Esophagus muscularis mucosa (tissue), 3 donors: ENCODE measurements at regions not wholly inside any gene's neighbourhood (a gene's known extent, or its start where the extent isn't known, plus 50 kb on each side); places are given as distances from the start of the nearest gene placed in this dataset.

Source experiments
- CTCF ChIP-seq, 3 experiments: fragments of 200-600 bp in 2 of 3; fragments of 450-650 bp in 1 of 3; sonication (generic) in 2 of 3; IDR thresholded peaks; one replicate each; pipeline ENCODE4 v1.5.1; 2017 to 2019; ENCODE audit warnings: antibody characterized with exemption in 3 of 3, mild to moderate bottlenecking in 2 of 3, moderate library complexity in 1 of 3
- POLR2AphosphoS5 ChIP-seq, 2 donors: sonication (generic); formaldehyde crosslinking; IDR thresholded peaks; one replicate each; pipeline ENCODE4 v1.6.1; 2017; ENCODE audit warnings: antibody characterized with exemption in 2 of 2

GRCh38 chr3:176820764-176821163 is 376.5 kb downstream of the TBL1XR1 start:
- TF ChIP-seq POLR2AphosphoS5 (IDR thresholded peaks at IDR 0.05) (no peak), CTCF (IDR thresholded peaks at IDR 0.05) (no peak)
